ENCODE measurements at regions not wholly inside any gene's neighbourhood (a gene's known extent, or its start where the extent isn't known, plus 50 kb on each side); places are given as distances from the start of the nearest gene placed in this dataset.

DNA sequence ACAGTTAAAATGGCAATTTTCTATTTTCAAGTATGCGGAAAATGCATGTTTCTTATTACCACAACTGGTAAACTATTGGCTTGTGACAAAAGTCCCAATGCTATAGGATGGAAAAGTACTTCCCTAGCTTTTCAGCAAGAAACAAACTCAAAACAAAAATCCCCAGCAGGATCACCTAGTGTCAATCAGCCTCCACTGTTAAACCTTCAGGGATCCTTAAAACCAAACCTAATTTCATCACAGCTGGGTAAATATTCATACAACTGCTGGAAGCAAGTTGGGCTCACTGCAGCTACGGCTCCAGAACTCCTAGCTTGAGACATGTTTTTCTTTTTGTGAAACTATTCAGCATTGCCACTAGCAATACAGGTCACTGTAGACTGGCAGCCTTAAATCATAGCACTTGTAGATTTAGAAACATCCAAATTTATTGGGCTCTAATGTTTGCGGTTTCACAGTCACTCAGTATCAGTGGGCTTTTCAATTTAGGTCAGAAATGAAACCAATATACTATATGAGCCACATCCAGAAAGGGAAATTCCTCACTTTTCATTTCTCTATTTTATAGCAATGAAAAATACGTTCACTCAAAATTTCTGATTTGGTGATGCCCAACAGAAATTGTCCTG lies 145.2 kb upstream of the ANK3 start:
- TF ChIP-seq POLR2A (IDR thresholded peaks at IDR 0.05) = no peak
- TF ChIP-seq, protein P1, sequence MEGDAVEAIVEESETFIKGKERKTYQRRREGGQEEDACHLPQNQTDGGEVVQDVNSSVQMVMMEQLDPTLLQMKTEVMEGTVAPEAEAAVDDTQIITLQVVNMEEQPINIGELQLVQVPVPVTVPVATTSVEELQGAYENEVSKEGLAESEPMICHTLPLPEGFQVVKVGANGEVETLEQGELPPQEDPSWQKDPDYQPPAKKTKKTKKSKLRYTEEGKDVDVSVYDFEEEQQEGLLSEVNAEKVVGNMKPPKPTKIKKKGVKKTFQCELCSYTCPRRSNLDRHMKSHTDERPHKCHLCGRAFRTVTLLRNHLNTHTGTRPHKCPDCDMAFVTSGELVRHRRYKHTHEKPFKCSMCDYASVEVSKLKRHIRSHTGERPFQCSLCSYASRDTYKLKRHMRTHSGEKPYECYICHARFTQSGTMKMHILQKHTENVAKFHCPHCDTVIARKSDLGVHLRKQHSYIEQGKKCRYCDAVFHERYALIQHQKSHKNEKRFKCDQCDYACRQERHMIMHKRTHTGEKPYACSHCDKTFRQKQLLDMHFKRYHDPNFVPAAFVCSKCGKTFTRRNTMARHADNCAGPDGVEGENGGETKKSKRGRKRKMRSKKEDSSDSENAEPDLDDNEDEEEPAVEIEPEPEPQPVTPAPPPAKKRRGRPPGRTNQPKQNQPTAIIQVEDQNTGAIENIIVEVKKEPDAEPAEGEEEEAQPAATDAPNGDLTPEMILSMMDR (IDR thresholded peaks at IDR 0.05) = no peak
- no peak for TF ChIP-seq POLR2AphosphoS5 (IDR thresholded peaks at IDR 0.05)
